Neural progenitor cell (in vitro differentiated cells): ENCODE measurements at regions not wholly inside any gene's neighbourhood (a gene's known extent, or its start where the extent isn't known, plus 50 kb on each side); places are given as distances from the start of the nearest gene placed in this dataset.

Experiments used
- CTCF ChIP-seq: fragments of 200-600 bp; sonication (generic); IDR thresholded peaks from 2 replicates; pipeline ENCODE4 v1.5.1; 2017; ENCODE audit warnings: antibody characterized with exemption, mild to moderate bottlenecking
- EZH2 ChIP-seq: fragments of 200-600 bp; sonication (generic); IDR thresholded peaks from 2 replicates; pipeline ENCODE4 v1.6.1; 2017; ENCODE audit warnings: antibody characterized with exemption, mild to moderate bottlenecking, moderate library complexity
- EZH2phosphoT487 ChIP-seq: fragments of 200-600 bp; sonication (generic); IDR thresholded peaks from 2 replicates; pipeline ENCODE4 v1.6.1; 2017; ENCODE audit warnings: antibody characterized with exemption

- TF ChIP-seq CTCF: no peak
- TF ChIP-seq EZH2phosphoT487: no peak
- TF ChIP-seq EZH2: no peak
These were observed 228.3 kb downstream of the TTLL2 start for GRCh38 chr6:167552961-167553735.
